Trophoblast cell (in vitro differentiated cells and primary cell): ENCODE measurements at regions not wholly inside any gene's neighbourhood (a gene's known extent, or its start where the extent isn't known, plus 50 kb on each side); places are given as distances from the start of the nearest gene placed in this dataset.
A peak's percentile ranks its signal among the peaks of the same experiment; 100 is the strongest.

Experiments
- DNase-seq, 2 donors: peaks; one replicate each; pipeline ENCODE4 v3.0.0-alpha.2; 2016
- H2AFZ ChIP-seq: 2 replicates; pipeline ENCODE4 v1.6.1; 2013; ENCODE audit warnings: low read length, moderate library complexity, mild to moderate bottlenecking; ENCODE audit not compliant: insufficient read depth, poor library complexity
- H2AK5ac ChIP-seq: 2 replicates; pipeline ENCODE4 v1.6.1; 2013; ENCODE audit warnings: mild to moderate bottlenecking, low read length
- H2BK120ac ChIP-seq: 2 replicates; pipeline ENCODE4 v1.6.1; 2013; ENCODE audit warnings: low read length, mild to moderate bottlenecking, moderate library complexity; ENCODE audit not compliant: insufficient read depth, poor library complexity
- H2BK12ac ChIP-seq: 2 replicates; pipeline ENCODE4 v1.6.1; 2013; ENCODE audit warnings: mild to moderate bottlenecking, low read length, moderate library complexity
- H2BK5ac ChIP-seq: 2 replicates; pipeline ENCODE4 v1.6.1; 2013; ENCODE audit warnings: low read length, low read depth, moderate library complexity, mild to moderate bottlenecking; ENCODE audit not compliant: poor library complexity
- H3K14ac ChIP-seq: 2 replicates; pipeline ENCODE4 v1.6.1; 2013; ENCODE audit warnings: mild to moderate bottlenecking, low read length
- H3K18ac ChIP-seq: 2 replicates; pipeline ENCODE4 v1.6.1; 2013; ENCODE audit warnings: mild to moderate bottlenecking, low read length
- H3K23ac ChIP-seq: 2 replicates; pipeline ENCODE4 v1.6.1; 2013; ENCODE audit warnings: low read length
- H3K27ac ChIP-seq: 2 replicates; pipeline ENCODE4 v1.5.1; 2013; ENCODE audit warnings: low read depth, mild to moderate bottlenecking, inconsistent platforms, low read length, moderate library complexity
- H3K27me3 ChIP-seq: 2 replicates; pipeline ENCODE4 v1.6.1; 2013; ENCODE audit warnings: inconsistent platforms, mild to moderate bottlenecking, low read length, moderate library complexity; ENCODE audit not compliant: insufficient read depth
- H3K36me3 ChIP-seq, 2 experiments: 1 replicate in 1 of 2; 2 replicates in 1 of 2; pipeline ENCODE4 v1.6.1; 2013; ENCODE audit warnings: low read length in 2 of 2, mild to moderate bottlenecking in 2 of 2, moderate library complexity in 1 of 2; ENCODE audit not compliant: insufficient read depth in 2 of 2, control insufficient read depth in 1 of 2
- H3K4ac ChIP-seq: 2 replicates; pipeline ENCODE4 v1.6.1; 2013; ENCODE audit warnings: low read depth, mild to moderate bottlenecking, low read length, moderate library complexity
- H3K4me1 ChIP-seq, 2 experiments: 1 replicate in 1 of 2; 2 replicates in 1 of 2; pipeline ENCODE4 v1.6.1; 2013; ENCODE audit warnings: low read length in 2 of 2, mild to moderate bottlenecking in 2 of 2, moderate library complexity in 1 of 2; ENCODE audit not compliant: insufficient read depth in 2 of 2, control insufficient read depth in 1 of 2
- H3K4me2 ChIP-seq: 2 replicates; pipeline ENCODE4 v1.6.1; 2013; ENCODE audit warnings: inconsistent platforms, mild to moderate bottlenecking, low read length, moderate library complexity
- H3K4me3 ChIP-seq: 2 replicates; pipeline ENCODE4 v1.5.1; 2013; ENCODE audit warnings: mild to moderate bottlenecking, low read depth, low read length, inconsistent platforms
- H3K79me1 ChIP-seq: one replicate; pipeline ENCODE4 v1.6.1; 2013; ENCODE audit warnings: low read length
- H3K79me2 ChIP-seq: 2 replicates; pipeline ENCODE4 v1.6.1; 2013; ENCODE audit warnings: low read length, mild to moderate bottlenecking; ENCODE audit not compliant: control insufficient read depth, insufficient read depth, poor library complexity
- H3K9ac ChIP-seq: 2 replicates; pipeline ENCODE4 v1.6.1; 2013; ENCODE audit warnings: mild to moderate bottlenecking, low read length
- H3K9me3 ChIP-seq: 2 replicates; pipeline ENCODE4 v1.6.1; 2013; ENCODE audit warnings: low read depth, mild to moderate bottlenecking, control low read depth, inconsistent platforms, low read length; ENCODE audit not compliant: insufficient read depth
- H4K12ac ChIP-seq: 2 replicates; pipeline ENCODE4 v1.6.1; 2013; ENCODE audit warnings: low read depth, mild to moderate bottlenecking, low read length, moderate library complexity
- H4K8ac ChIP-seq: 2 replicates; pipeline ENCODE4 v1.6.1; 2013; ENCODE audit warnings: low read depth, mild to moderate bottlenecking, low read length, moderate library complexity
- H4K91ac ChIP-seq: one replicate; pipeline ENCODE4 v1.6.1; 2013; ENCODE audit warnings: low read depth, mild to moderate bottlenecking, low read length, moderate library complexity
- WGBS: extraction: QIAGEN DNeasy Blood & Tissue Kit; methylation state at CpG from one replicate; pipeline ENCODE4 v1.1.7; 2013; ENCODE audit warnings: missing lambda C conversion rate; ENCODE audit not compliant: insufficient read length, insufficient coverage; ENCODE audit errors: extremely low coverage; 5-methylcytosine and 5-hydroxymethylcytosine counted together

DNA sequence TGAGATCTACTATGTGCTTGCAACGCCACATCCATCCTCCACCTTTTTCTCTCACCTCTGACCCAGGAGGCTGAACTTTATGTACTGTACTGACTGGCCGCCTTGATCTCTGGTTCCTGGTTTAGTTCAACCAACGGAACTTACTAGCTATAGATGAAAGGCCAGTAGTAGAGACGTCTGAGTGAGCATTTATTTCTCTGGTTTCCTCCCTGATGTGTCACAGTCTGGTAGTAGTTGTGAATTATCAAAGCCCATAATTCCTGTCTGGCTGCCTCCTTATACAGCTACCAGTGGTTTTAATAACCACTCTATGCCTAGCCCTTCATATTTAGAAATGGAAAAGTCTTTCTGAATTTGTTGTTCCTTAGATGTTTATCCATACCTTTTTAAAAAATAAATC lies 64.7 kb downstream of the POM121L12 start:
- Histone ChIP-seq H4K91ac (no peak overlapping the region), H2BK12ac (no peak overlapping the region), H3K4me3 (no peak overlapping the region), H3K14ac (no peak overlapping the region), H3K4ac (no peak overlapping the region), H3K18ac (no peak overlapping the region), H3K79me2 (no peaks in the 10 kb centered on the region), H3K4me1 (peaks cover 0 to 3% of the 10 kb centered on the region in 2 experiments), H3K4me2 (no peak overlapping the region), H2AK5ac (no peak overlapping the region), H2AFZ (no peak overlapping the region), H3K36me3 (peaks cover 0 to 2% of the 10 kb centered on the region in 2 experiments), H3K9ac (no peak overlapping the region), H2BK5ac (no peak overlapping the region), H3K9me3 (no peaks in the 10 kb centered on the region), H3K79me1 (no peaks in the 10 kb centered on the region), H4K8ac (no peak overlapping the region), H3K27me3 (no peaks in the 10 kb centered on the region), H2BK120ac (no peak overlapping the region), H3K27ac (no peak overlapping the region), H4K12ac (no peak overlapping the region), H3K23ac (no peak overlapping the region)
- DNase-seq: no peak
- no CpG with 5 or more reads among the region's 4 CpGs for WGBS

DNA sequence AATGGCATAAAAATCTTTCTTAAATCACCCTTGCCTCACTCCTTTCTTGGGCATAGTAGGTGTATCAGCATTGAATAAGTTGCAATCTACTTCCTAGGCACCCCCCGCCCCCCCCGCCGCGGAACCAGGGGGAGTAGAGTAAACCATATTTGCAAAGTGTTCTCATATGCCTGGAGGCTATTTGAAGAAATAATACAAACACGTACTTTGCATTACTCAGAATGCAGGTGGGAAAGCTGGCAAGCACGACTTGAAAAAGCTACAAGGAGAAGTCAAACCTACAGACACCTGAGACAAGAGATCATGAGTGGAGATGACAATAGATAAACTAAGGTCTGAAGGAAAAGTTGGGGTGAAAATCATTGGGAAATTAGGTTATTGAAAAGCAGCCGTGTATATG lies 65.6 kb downstream of the POM121L12 start:
- peaks cover 0 to 3% of the 10 kb centered on the region in 2 experiments for H3K4me1 ChIP-seq
- no CpG with 5 or more reads among the region's 7 CpGs for WGBS
- no peak overlapping the region for H4K91ac ChIP-seq
- H3K4me2 ChIP-seq: no peak overlapping the region
- no peak overlapping the region for H2BK120ac ChIP-seq
- no peak overlapping the region for H2BK5ac ChIP-seq
- no peak overlapping the region for H2BK12ac ChIP-seq
- H4K8ac ChIP-seq: no peak overlapping the region
- no peak overlapping the region for H3K4ac ChIP-seq
- no peaks in the 10 kb centered on the region for H3K9me3 ChIP-seq
- H2AK5ac ChIP-seq: no peak overlapping the region
- H3K79me2 ChIP-seq: no peaks in the 10 kb centered on the region
- H3K18ac ChIP-seq: no peak overlapping the region
- H3K14ac ChIP-seq: no peak overlapping the region
- no peak overlapping the region for H3K27ac ChIP-seq
- H3K23ac ChIP-seq: no peak overlapping the region
- no peak overlapping the region for H3K4me3 ChIP-seq
- no peak overlapping the region for H3K9ac ChIP-seq
- H3K36me3 ChIP-seq: peaks cover 0 to 2% of the 10 kb centered on the region in 2 experiments
- DNase-seq: peak; percentile 14 to 74
- H4K12ac ChIP-seq: no peak overlapping the region
- H3K27me3 ChIP-seq: no peaks in the 10 kb centered on the region
- H2AFZ ChIP-seq: no peak overlapping the region
- no peaks in the 10 kb centered on the region for H3K79me1 ChIP-seq

DNA sequence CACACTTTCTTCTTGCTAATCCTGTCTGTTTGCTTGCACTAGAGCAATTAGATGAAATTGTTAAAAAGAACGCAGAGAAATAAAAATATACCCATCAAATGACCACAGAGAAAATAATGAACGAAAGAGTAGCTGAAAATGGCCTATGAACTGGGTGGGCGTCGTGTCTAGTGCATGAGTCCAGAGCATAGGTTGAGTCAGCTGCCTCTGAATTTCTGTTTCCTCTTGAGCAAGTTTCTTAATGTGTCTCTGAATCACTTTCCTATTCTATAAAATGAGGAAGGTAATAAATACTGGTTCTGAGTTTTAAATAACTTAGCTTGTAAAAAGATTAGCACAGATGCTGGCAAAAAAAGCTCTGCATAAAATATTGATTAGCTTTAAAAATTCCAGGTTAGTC lies 75.0 kb downstream of the POM121L12 start:
- no peak overlapping the region for H4K12ac ChIP-seq

DNA sequence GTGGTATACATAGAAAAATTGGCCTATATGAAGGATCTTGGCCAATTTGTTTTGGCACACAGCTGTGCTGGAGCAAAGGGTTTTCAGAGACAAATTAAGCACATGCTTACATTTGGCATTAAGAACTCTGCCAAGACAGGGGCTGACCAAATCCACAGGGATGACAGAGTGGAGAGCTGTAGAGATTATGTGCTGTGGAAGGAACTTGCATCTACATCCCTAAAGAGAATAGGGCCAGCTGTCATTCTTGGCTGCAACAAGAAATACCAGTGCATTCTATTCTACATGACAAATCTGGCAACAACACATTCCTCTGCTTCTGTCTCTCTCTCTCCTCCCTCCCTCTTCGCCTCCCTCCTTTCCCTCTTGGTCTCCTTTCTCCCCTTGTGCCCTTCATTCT lies 75.6 kb downstream of the POM121L12 start:
- Histone ChIP-seq H3K27ac (no peak overlapping the region), H3K14ac (no peak overlapping the region), H3K36me3 (no peaks in the 10 kb centered on the region), H4K91ac (no peak overlapping the region), H2BK120ac (no peak overlapping the region), H2BK5ac (no peak overlapping the region), H3K4me3 (no peak overlapping the region), H3K27me3 (no peaks in the 10 kb centered on the region), H3K79me2 (no peaks in the 10 kb centered on the region), H4K12ac (no peak overlapping the region), H2BK12ac (no peak overlapping the region), H3K23ac (no peak overlapping the region), H3K9me3 (no peaks in the 10 kb centered on the region), H3K9ac (no peak overlapping the region), H4K8ac (no peak overlapping the region), H3K4me2 (no peak overlapping the region), H3K18ac (no peak overlapping the region), H3K4ac (no peak overlapping the region), H2AFZ (no peak overlapping the region), H3K4me1 (peaks cover 0 to 1% of the 10 kb centered on the region in 2 experiments), H2AK5ac (no peak overlapping the region), H3K79me1 (no peaks in the 10 kb centered on the region)
- DNase-seq: peak in 1 of 2 donors; percentile 29
- no CpG with 5 or more reads among the region's 1 CpG for WGBS

More for the DNA sequence above, 75.0 kb downstream of the POM121L12 start:
- Histone ChIP-seq H2BK12ac (no peak overlapping the region), H3K18ac (no peak overlapping the region), H4K91ac (no peak overlapping the region), H2AK5ac (no peak overlapping the region), H2AFZ (no peak overlapping the region), H2BK120ac (no peak overlapping the region), H4K8ac (no peak overlapping the region), H3K79me2 (no peaks in the 10 kb centered on the region), H3K36me3 (no peaks in the 10 kb centered on the region), H3K9ac (no peak overlapping the region), H3K4ac (no peak overlapping the region), H3K79me1 (no peaks in the 10 kb centered on the region), H3K4me3 (no peak overlapping the region), H3K4me1 (peaks cover 0 to 1% of the 10 kb centered on the region in 2 experiments), H2BK5ac (no peak overlapping the region), H3K14ac (no peak overlapping the region), H3K27ac (no peak overlapping the region), H3K4me2 (no peak overlapping the region), H3K23ac (no peak overlapping the region), H3K9me3 (no peaks in the 10 kb centered on the region), H3K27me3 (no peaks in the 10 kb centered on the region)
- no peak for DNase-seq
- no CpG with 5 or more reads among the region's 4 CpGs for WGBS
